Activated effector memory CD4-positive, alpha-beta T cell treated with anti-CD3 and anti-CD28 coated beads, Interleukin-2, amount 50 U/mL, for 16 hours (primary cell): ENCODE measurements at regions not wholly inside any gene's neighbourhood (a gene's known extent, or its start where the extent isn't known, plus 50 kb on each side); places are given as distances from the start of the nearest gene placed in this dataset.
"Not testable (repeated sequence)": the region's sequence is repeated elsewhere in the genome, so short reads cannot be mapped to it uniquely, and the experiment has no call there.

Experiments used
- DNase-seq: peaks from one replicate; pipeline ENCODE4 v3.0.0-alpha.2; 2020

DNA sequence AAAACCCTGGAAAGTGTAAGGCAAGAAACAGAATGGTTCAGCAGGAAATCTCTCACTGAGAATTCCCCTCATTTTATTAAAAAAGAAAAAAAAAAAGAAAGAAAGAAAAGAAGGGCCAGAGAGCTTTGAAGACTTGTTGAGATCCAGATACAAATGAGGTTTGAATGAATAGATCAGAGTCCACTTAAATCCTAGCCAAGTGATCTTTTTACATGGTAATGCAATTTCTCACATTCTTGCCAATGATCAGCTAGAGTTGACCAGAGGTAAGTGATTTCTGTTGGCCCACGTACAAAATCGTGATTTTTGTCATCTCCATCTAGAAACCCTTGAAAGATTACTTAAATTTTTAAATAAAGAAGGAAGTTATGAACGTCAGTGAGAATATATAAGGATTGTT lies 261.5 kb upstream of the PCSK5 start:
- no peak for DNase-seq

DNA sequence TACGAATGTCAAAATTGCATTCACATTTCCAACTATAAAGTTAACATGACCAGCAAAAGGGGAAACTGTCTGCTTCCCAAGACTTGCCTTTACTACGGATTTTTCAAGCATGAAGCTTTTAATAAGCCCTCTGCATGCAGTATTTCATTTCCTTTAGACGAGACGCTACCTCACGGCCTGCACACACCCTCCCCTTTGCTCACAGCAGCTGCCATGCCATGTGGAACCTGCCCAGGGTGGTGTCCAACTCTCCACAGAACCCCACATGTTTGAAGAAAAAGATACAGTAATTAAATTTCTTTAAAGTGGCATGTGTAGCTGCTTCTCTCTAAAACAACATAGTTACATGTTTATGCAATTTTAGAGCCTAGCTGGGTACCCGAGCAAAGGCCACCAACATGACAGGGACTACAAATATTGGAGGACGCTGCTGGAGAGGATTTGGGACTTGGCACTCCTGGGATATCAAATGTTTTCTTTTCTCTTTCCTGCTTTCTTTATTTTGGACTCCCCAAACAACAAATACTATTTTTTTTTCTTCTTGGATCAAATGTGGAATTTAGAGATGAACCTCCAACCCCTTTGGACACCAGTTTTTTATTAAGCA lies 256.9 kb upstream of the PCSK5 start:
- no peak for DNase-seq

DNA sequence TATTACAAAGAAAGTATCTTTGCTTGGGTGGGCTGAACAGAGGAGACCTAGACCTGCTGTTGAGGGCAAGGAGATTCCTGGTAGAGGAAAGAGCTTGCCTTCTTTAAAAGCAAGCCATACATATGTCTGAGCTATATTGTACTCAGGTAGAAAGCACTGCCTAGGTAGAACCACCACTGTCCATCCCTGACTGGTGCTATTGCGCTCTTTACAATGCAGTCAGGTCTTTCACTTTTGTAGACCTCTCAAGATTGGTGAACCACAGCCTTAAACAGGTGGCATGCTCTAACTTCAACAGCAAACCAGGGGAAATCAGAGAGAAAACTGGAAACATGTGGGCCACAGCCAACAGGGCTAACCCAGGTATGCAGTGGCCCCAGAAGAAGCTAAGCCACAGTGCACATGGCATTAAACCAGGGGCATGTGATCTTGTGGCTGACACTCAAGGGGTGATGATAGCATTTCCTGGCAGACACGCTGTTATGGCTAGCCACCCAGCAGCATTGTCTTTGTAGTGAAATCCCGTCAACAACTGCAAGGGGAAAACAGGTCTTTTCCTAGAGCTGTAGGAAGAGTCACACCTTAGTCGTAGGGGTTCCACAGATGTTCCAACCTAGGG lies 253.9 kb upstream of the PCSK5 start:
- DNase-seq, result no peak

DNA sequence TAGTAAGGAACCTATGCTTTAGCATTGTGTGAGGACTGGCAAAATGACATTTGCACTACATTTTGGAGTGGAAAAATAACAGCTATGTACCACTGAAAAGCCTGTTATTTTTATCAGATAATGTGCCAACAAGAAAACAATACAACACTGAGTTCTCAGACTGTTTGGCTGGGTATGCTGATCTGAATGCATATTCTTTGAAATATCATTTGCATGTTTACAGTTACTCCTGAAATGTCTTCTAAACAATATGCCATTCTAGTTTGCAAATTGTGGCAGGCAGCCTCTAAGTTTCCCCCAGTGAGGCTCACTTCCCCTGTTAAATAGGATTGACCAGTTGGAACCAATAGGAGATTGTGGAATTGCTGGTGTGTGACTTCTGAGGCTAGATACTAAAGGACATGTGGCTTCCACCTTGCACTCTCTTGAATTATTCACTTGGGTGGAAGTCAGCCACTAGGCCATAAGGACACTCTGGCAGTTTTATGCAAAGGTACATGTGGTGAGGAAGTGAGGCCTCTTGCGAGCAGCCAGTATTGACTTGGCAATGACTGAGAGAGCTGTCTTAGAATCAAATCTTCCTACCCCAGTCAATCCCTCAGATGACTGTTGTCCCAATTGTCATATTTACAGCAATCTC lies 250.4 kb upstream of the PCSK5 start:
- DNase-seq, result no peak

DNA sequence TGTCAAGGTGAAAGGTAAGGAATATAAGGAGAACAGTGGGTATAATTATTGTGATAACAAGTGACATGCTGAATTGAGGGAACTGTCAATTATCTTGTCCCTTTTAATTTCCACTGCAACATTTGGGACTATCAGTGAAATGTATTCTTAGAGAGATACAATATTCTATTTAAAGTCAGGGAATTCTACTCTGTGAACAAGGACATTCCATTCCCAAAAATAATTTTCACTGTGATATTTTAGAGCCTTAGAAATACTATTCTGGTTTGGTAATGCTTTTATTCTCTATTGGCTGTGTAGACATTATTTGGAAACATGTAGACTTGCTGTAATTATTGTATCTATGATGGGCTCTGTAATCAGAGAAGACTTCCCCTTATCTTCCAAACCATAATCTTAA lies 248.0 kb upstream of the PCSK5 start:
- no peak for DNase-seq

DNA sequence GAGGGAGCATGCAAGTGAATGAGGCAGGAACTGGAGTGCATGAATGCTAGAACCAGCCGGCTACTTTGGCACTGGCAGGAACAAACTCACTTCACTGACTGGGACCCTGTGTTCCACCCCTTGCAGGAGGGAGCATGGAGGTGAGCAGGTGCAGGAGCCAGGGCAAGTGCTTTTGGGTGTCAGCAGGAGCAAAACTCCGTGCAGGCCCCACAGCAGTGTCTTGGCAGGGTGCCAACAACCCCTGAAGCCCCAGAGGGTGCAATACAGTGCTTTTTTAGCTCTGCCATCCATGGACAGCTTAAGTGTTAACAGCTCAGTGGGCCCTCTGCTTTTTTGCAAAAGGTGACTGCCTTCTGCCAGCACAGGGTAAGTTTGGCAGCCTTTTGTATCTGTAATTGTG lies 245.8 kb upstream of the PCSK5 start:
- no peak for DNase-seq

DNA sequence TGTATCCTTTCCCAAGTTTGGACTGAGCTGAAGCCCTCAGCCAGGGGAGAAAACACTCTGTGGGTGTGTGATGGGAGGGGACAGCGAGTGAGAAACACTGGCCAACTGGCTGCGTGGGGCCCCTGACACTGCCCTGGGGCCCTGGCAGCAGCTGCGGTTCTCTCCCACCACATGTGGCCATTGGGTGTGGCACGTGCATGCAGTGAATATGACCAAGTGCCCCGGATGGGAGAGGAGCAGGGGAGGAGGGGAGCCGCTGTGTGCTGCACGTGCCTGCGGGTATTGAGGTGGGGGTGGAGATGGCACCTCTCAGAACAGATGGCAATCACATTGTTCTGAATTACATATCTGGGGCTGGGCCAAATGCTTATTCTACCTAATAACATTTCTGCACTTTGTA lies 242.4 kb upstream of the PCSK5 start:
- DNase-seq, result no peak

DNA sequence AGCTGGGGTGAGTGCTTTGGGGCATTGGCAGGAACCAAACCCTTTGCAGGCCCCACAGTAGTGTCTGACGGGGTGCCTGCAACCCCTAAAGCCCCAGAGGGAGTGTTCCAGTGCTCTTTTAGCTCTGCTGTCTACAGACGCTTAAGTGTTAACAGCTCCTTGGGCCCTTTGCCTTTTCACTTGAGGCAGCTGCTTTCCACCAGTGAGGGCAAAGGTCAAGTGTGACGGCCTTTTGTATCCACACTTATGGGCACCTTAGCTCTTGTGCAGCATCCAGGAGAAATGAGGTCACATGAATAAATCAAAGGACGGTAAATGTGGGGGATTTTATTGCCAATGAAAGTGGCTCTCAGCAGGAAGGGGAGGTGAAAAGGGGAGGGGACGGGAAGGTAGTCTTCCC lies 241.4 kb upstream of the PCSK5 start:
- DNase-seq, result no peak

DNA sequence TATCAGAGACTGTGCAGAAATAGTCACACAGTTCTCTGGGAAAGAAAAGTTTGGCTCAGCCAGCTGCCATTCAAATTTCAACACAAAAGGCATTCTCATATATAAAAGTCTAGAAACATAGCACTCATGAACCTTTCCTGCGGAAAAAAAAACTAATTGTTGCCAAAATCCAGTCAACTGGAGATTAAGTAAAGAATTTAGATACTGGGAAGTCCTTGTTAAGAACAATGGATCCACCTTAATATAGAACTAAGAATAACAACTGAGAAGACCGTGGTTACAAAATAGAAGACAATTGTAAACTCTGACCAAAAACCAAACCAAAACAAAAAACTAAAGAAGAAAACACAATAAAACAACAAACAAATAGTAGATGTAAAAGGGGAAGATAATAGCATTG lies 238.8 kb upstream of the PCSK5 start:
- no peak for DNase-seq

DNA sequence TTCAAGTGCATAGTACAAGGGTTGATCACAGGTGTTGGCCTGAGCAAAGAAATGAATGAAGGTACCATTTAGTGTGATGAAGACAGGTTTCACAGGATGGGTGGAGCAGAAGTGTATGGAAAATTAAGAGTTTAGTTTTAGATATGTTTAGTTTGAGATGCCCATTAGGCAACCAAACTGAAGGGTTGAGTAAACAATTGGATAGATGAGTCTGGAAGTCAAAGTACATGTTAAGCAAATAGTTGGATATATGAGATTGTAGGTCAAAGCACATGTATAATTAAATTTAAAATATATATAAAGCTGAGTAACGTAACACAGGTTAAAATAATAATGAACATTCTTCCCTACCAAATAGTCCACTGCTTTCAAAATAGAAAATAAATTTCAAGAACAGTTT lies 237.1 kb upstream of the PCSK5 start:
- no peak for DNase-seq

DNA sequence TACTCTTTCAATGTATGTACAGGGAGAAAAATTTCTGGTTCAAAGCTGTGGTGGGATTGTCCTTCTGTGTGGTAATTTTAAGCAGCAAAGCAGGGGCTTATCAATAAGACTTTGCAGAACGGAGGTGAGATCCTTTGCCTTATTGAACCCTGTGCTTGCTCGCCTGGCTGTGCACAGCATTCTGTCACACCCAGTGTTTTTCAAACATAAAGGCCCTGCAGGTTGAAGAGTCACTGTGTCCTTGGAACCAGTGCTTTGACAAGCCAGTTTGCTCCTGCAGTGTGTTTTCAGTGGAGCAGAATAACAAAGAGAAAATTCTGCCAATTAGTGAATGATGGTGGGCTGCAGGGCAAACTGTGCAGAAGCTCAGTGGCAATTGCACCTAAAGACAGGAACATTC lies 236.7 kb upstream of the PCSK5 start:
- DNase-seq, result no peak

DNA sequence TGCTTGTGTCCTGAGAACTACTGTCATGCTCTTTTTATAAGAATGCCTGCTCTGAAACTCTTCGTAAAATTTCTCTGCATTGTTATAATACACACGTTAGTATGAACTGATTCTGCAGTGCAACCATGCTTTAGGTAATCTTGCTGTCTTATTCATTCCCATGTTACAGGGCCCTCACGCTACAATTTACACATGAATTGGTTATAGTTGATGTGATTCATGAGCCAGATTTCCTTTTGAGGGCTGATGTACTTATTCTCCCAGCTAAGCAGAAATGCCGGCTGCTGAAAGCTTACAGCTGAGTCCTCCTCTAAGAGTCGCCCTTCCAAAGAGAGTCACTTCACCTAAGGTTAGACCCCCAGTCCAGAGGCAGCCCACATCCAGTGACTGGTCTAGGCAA lies 233.5 kb upstream of the PCSK5 start:
- DNase-seq, result no peak

DNA sequence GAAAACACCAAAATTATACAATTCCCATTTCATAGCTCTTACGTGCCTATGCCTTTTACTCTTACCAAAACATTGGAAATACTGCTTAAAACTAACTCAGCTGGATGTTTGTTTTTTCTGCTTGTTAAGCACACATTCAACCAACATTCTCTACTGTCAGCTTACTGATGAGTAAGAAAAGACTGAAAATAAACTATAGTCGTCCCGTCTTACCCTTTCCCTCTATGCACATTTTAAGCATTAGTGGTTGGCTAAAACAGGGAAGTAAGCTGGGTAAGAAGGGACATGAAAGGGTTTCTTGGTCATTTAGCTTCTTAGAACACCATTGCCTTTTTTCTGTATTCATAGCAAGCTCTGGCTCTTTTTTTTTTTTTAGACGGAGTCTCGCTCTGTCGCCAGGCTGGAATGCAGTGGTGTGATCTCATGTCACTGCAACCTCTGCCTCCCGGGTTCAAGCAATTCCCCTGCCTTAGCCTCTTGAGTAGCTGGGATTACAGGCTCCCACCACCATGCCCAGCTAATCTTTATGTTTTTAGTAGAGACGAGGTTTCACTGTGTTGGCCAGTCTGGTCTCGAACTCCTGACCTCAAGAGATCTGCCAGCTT lies 232.1 kb upstream of the PCSK5 start:
- DNase-seq, result no peak

DNA sequence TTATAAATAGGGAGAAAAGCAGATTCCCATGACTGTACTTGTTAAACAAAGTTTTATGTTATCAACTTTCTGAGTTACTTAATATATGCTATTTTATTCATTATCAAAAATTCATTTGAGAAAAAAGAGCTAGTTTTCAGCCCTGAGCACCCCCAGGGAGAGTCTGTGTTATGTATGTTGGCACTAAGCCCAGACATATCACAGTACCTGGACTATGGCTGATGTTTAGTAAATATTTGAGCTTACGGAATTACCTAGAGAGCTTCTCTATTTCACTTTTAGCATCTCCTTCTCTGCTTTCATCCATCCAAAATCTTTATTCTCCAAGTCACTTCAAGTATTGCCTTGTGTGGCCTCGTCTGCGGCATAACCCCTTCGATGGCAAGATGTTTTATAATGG lies 225.9 kb upstream of the PCSK5 start:
- DNase-seq, result no peak

DNA sequence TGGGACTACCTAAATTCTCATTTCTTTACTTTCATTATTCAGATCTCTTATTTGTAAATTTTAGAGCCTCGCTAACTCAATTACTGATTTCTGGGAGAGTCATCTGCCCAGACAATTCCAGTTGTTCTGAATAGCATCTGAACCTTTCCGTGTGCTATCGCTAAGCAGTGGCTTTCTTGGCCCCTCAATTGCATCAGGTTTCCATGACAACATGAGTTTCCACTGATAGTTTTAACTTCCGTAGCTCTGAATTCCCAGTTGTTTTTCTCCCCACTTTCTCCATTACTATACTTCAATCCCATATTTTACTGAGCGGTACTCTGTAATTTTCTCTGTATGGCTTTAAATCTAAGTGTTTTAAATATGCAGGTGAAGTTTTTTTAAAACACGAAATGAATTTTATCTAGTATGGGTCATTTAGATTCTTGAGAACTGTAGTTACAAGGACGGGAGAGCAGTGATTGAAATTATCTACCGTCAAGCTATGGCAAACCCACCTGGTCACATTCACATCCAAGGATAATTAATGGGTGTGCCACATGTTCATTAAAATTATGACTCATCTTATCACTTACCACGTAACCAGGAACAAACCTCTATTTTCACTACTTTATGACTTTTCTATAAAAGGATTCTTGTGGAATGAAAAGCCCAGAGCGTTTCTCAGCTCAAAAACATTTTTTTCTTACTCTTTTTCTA lies 223.5 kb upstream of the PCSK5 start:
- DNase-seq, result no peak

DNA sequence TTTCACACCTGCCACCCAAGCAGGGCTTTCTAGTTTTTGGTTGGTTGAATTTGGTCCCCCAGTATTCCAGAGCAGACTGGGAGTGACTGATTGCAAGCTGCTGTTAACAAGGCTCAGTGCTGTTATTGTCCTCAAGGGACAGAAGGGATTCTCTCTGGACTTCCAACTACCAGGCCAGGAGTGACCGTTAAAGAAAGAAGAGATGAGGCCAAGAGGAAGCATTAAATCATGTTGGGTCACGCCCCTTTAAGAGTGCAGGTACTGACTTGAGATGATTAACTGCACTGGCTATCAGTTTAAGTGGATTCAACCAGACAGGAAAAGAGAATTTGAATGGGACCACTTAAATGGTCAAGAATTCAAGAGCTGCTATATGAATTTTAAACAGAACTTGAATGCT lies 220.8 kb upstream of the PCSK5 start:
- DNase-seq, result no peak

DNA sequence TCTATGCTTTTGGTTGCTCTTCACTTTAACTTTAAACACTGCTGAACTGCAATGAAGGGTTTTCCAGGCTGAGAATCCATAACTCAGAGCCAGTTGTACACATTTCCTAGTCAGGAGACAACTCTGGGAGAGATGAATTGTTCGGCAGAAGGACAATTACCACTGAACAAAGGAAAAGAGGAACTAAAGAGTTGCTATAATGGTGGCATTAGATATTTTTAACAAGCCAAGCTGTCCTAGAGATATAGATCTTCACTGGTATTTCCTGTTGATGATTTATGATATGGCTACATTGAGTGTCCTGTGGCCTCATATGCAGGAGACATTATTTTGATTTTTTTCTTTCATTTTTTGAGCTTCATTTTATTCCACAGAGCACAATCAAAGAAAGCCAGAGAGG lies 219.1 kb upstream of the PCSK5 start:
- DNase-seq, result no peak

DNA sequence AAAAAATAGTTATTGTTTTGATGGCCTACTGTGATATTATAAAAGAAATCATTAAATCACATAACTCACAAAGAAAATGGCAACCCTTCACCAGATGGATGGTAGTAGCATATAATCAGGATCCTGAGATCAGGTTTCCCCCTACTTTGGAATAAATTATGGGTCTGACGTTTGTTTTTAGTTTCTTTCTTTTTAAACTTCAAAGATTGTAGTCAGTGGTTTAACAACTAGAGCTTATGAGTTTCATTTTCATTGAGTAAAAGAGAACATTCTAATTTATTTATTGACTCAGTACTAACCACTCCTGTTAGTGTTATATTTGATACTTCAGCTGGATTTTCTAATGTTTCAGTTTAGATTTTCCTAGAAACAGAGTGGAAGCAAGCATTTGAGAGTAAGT lies 218.0 kb upstream of the PCSK5 start:
- no peak for DNase-seq

DNA sequence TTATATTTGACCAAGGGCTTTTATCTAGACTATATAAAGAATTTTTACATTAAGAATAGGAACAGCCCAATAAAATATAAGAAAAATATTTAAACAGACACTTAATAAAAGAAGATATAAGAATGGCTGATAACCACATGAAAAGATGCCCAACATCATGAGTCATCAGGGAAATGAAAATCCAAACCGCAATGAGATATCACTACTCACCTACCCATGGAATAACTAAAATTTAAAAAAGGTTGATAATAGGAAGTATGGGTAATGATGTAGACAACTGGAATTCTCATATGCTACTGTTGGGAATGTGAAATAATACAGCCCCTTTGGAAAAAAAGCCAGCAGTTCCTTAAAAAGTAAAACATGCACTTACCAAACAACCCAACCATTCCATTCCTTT lies 206.9 kb upstream of the PCSK5 start:
- no peak for DNase-seq

DNA sequence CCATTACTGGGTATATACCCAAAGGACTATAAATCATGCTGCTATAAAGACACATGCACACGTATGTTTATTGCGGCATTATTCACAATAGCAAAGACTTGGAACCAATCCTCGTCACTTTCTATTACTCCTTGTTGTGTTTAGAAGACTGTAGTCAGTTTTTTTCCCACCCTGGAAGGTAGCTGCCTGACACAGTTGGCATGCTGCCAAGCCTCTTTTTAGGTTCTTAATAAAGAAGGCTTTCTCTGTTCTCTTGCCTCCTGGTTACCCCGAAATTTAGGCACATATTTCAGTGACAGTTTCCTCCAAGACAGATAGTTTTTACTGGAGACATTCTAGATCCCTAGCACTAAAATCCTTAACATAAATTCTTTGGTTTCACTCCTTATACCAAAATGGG lies 205.4 kb upstream of the PCSK5 start:
- no peak for DNase-seq

DNA sequence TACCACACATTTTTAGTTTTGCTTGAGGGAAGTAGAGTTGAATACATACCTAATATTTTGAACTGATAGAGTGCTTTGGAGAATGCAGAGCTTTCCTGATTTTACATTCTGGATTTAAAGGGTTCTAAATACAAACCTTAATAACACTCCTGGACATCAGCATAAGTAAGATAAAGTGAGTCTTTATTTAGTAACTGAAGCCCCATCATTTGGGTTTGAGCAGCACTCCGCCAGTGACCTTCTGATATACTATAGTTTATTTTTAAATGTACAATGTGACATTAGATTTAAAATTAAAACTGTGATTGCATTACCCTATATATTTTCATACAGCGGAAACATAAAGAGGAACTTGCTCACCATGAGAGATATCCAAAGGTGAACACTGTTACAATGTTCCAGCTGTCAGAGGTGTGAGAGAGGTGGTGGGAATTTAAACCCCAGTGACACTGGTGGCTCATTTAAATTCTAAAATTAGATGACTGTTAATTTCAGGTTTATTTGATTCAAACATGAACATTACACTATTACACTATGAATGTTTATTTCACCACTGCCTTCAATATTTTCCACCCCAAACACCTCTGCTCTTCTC lies 203.0 kb upstream of the PCSK5 start:
- no peak for DNase-seq

DNA sequence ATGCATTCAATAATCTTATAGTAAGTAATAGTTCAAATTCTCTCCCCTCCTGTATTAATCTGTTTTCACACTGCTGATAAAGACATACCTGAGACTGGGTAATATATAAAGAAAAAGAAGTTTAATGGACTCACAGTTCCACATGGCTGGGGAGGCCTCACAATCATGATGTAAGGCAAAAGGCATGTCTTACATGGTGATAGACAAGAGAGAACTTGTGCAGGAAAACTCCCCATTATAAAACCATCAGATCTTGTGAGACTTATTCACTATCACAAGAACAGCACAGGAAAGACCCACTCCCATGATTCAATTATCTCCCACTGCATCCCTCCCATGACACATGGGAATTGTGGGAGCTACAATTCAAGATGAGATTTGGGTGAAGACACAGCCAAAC lies 199.9 kb upstream of the PCSK5 start:
- DNase-seq, result not testable (repeated sequence)

DNA sequence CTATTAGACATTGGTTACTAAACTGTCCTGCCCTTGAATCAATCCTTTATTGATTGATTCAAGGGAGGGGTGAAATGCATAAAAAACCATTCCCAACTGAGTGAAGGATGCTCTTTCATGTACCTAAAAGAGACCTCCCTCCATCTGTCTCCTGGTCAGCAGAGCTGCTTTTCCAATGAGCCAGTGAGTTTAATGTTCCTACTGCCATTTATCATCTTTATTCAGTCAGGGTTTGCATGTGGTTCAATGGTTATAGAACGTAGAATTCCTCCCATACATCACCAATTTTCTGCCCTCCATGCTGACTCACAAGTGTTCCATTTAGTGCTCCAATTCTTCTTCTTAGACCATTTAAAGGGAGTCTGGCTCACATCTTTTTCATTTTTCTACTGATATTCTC lies 199.1 kb upstream of the PCSK5 start:
- DNase-seq, result no peak

DNA sequence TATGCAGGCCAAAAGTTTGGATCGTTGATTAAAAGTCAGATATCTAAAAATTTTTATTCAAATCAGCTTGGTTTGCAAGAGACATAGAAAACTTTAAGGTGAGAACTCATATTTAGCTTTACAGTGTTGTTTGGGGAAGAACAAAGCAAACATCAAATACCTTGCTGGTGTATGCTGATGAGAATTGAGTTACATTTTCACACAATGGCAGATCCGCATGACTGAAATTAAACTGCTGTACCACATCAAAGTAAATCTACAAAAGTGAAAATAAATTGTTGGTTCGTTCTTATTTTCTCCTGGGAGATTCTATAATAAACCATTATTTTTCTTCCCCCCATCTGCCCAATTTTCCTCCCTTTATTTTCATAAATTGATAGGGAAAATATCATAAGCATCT lies 198.2 kb upstream of the PCSK5 start:
- DNase-seq, result no peak
